Keratinocyte (primary cell): ENCODE measurements at regions not wholly inside any gene's neighbourhood (a gene's known extent, or its start where the extent isn't known, plus 50 kb on each side); places are given as distances from the start of the nearest gene placed in this dataset.

Source experiments
- DNase-seq: peaks from one replicate; pipeline ENCODE4 v3.0.0-alpha.2; 2011; ENCODE audit warnings: low read depth, missing footprints, low spot score
- FAIRE-seq: peaks from 2 replicates; lab custom pipeline; 2011; peaks lifted over from hg19 to GRCh38; lab: Jason Lieb, UNC
- H2AFZ ChIP-seq: 2 replicates; pipeline ENCODE4 v1.6.0; 2012; ENCODE audit warnings: low read length, control low read depth, inconsistent platforms; ENCODE audit not compliant: control insufficient read depth
- H3K27ac ChIP-seq: 2 replicates; pipeline ENCODE4 v1.5.1; 2011; ENCODE audit warnings: low read length; ENCODE audit not compliant: control insufficient read depth, insufficient read depth
- H3K27me3 ChIP-seq: 3 replicates; pipeline ENCODE4 v1.6.0; 2011; ENCODE audit warnings: low read length; ENCODE audit not compliant: control insufficient read depth, insufficient read depth; ENCODE audit errors: extremely low read depth
- H3K36me3 ChIP-seq, 2 experiments: 2 replicates in 1 of 2; 3 replicates in 1 of 2; pipeline ENCODE4 v1.5.1; 2011; ENCODE audit warnings: low read length in 2 of 2, mild to moderate bottlenecking in 1 of 2; ENCODE audit not compliant: control insufficient read depth in 2 of 2, insufficient read depth in 2 of 2; ENCODE audit errors: extremely low read depth in 1 of 2
- H3K4me1 ChIP-seq: 3 replicates; pipeline ENCODE4 v1.5.1; 2011; ENCODE audit warnings: low read length; ENCODE audit not compliant: control insufficient read depth, insufficient read depth; ENCODE audit errors: extremely low read depth
- H3K4me2 ChIP-seq: 3 replicates; pipeline ENCODE4 v1.6.0; 2011; ENCODE audit warnings: low read depth, low read length; ENCODE audit not compliant: control insufficient read depth, insufficient read depth; ENCODE audit errors: extremely low read depth
- H3K4me3 ChIP-seq, 3 experiments: fragments of 200-600 bp in 1 of 3; sonication (generic) in 1 of 3; 2 replicates in 2 of 3; 3 replicates in 1 of 3; pipeline ENCODE4 v1.5.1; 2011 to 2016; ENCODE audit warnings: low read length in 3 of 3, mild to moderate bottlenecking in 3 of 3, control low read depth in 2 of 3, inconsistent platforms in 1 of 3, low read depth in 1 of 3, mixed read lengths in 1 of 3, mixed run types in 1 of 3, moderate library complexity in 1 of 3; ENCODE audit not compliant: control insufficient read depth in 2 of 3, insufficient read depth in 2 of 3; ENCODE audit errors: extremely low read depth in 1 of 3
- H3K79me2 ChIP-seq: 2 replicates; pipeline ENCODE4 v1.6.0; 2012; ENCODE audit warnings: low read length; ENCODE audit not compliant: control insufficient read depth, insufficient read depth
- H3K9ac ChIP-seq: 3 replicates; pipeline ENCODE4 v1.6.0; 2011; ENCODE audit warnings: low read length; ENCODE audit not compliant: control insufficient read depth, insufficient read depth; ENCODE audit errors: extremely low read depth
- H3K9me1 ChIP-seq: 3 replicates; pipeline ENCODE4 v1.6.0; 2011; ENCODE audit warnings: low read length; ENCODE audit not compliant: control insufficient read depth, insufficient read depth; ENCODE audit errors: extremely low read depth
- H3K9me3 ChIP-seq: 2 replicates; pipeline ENCODE4 v1.5.1; 2012; ENCODE audit warnings: low read depth, low read length; ENCODE audit not compliant: control insufficient read depth
- H4K20me1 ChIP-seq: 3 replicates; pipeline ENCODE4 v1.6.0; 2011; ENCODE audit warnings: low read length; ENCODE audit not compliant: control insufficient read depth, insufficient read depth; ENCODE audit errors: extremely low read depth
- EZH2 ChIP-seq: IDR thresholded peaks from one replicate; pipeline ENCODE4 v1.6.1; 2012; ENCODE audit warnings: inconsistent platforms, mild to moderate bottlenecking, low read length, moderate library complexity
- dilution Hi-C: fragments of 300-500 bp; cut with MboI; formaldehyde crosslinking; loops from one replicate; pipeline ENCODE4 v1.7.0; 2020; ENCODE audit warnings: low sequenced_read_pairs; ENCODE audit not compliant: extremely low pct_ligation_motif_present
- TF ChIP-seq, protein P1 (sequence below), 3 experiments: IDR thresholded peaks in 1 of 3; conservative IDR thresholded peaks in 1 of 3; optimal IDR thresholded peaks in 1 of 3; 2 replicates in 2 of 3; 3 replicates in 1 of 3; pipeline versions ENCODE3 to v1.5.1; 2011; ENCODE audit warnings: low read length in 3 of 3, mild to moderate bottlenecking in 3 of 3, moderate library complexity in 2 of 3, control low read depth in 1 of 3, inconsistent platforms in 1 of 3; ENCODE audit not compliant: insufficient read depth in 2 of 3; ENCODE audit errors: extremely low read depth in 1 of 3

DNA sequence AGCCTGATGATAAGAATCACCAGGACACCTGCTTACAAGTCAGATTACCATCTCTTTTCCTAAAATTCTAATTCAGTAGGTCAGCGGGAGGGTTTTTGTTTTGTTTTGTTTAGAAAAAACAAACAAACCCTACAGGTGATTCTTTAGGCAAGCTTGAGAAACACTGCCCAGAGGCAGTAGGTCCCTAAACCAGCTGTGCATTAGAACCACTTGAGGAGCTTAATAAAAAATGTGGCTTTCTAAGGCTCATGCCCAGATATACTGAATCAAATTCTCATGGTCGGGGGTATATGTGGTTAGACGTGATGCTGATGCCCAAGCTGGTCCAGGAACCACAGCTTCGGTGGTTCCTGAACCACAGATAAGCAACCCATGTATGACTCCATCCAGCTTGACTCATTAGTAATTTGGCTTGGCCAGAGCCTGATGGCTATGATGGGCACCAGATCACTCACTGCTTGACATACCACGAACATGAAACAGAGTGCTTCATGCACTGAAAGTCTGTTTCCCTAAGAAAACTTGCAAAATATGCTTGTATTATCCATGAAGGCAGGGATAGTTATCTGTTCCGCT, 338.1 kb upstream of the F9 start:
- dilution Hi-C loops, result no loop called here
- no peak overlapping the region for H3K4me2 ChIP-seq
- H3K9ac ChIP-seq, result no peak overlapping the region
- peaks cover 12% of the 10 kb centered on the region for H3K27me3 ChIP-seq
- H3K79me2 ChIP-seq, result no peaks in the 10 kb centered on the region
- no peaks in the 10 kb centered on the region for H3K4me1 ChIP-seq
- DNase-seq, result no peak
- no peak overlapping the region for H2AFZ ChIP-seq
- TF ChIP-seq EZH2, result no peak
- H3K4me3 ChIP-seq, result no peak overlapping the region
- no peak for FAIRE-seq
- H3K9me1 ChIP-seq, result no peaks in the 10 kb centered on the region
- H4K20me1 ChIP-seq, result no peaks in the 10 kb centered on the region
- no peak overlapping the region for H3K27ac ChIP-seq
- H3K9me3 ChIP-seq, result no peaks in the 10 kb centered on the region
- no peaks in the 10 kb centered on the region for H3K36me3 ChIP-seq

DNA sequence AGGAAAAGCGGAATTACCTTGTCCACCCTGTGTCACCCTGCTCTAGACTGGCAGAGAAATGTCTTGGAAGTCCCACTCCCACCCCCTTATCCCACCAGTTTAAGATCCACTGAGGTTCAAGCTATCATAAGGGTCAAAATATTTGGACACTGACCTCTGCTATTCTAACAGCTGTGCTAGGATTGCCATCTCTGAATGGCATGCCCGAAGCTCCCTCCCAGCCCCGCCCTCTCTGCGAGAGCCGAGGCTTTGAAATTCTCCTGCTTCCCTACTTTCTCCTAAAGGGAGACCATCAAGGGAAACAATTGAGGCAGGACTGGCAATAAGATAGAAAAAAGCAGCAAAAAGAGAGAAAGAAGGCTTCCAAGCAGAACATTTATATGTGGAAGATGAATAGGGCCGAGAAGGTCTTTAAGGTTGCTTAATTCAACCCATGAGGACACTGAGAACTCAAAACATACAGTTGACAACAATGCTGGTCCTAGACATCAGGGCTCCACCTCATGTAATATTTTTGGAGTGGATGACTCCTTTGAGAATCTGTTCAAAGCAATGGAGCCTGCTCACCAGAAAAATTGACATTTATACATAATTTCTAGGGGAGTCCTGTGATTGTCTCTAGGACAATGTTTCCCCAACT, 338.7 kb upstream of the F9 start:
- no peaks in the 10 kb centered on the region for H3K4me1 ChIP-seq
- no peaks in the 10 kb centered on the region for H3K79me2 ChIP-seq
- no peaks in the 10 kb centered on the region for H3K9me3 ChIP-seq
- TF ChIP-seq, protein P1, sequence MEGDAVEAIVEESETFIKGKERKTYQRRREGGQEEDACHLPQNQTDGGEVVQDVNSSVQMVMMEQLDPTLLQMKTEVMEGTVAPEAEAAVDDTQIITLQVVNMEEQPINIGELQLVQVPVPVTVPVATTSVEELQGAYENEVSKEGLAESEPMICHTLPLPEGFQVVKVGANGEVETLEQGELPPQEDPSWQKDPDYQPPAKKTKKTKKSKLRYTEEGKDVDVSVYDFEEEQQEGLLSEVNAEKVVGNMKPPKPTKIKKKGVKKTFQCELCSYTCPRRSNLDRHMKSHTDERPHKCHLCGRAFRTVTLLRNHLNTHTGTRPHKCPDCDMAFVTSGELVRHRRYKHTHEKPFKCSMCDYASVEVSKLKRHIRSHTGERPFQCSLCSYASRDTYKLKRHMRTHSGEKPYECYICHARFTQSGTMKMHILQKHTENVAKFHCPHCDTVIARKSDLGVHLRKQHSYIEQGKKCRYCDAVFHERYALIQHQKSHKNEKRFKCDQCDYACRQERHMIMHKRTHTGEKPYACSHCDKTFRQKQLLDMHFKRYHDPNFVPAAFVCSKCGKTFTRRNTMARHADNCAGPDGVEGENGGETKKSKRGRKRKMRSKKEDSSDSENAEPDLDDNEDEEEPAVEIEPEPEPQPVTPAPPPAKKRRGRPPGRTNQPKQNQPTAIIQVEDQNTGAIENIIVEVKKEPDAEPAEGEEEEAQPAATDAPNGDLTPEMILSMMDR (optimal IDR thresholded peaks at IDR 0.05 in 1 of 3, IDR thresholded peaks at IDR 0.05 in 1 of 3, conservative IDR thresholded peaks at IDR 0.05 in 1 of 3; ENCODE audit: extremely low read depth in 1 of 3, insufficient read depth in 2 of 3, low read length in 3 of 3), result no peak
- no peak for TF ChIP-seq EZH2
- peaks cover 12% of the 10 kb centered on the region for H3K27me3 ChIP-seq
- no peaks in the 10 kb centered on the region for H3K9me1 ChIP-seq
- no peak overlapping the region for H3K27ac ChIP-seq
- H3K9ac ChIP-seq, result no peak overlapping the region
- no peak for DNase-seq
- H3K4me3 ChIP-seq, result no peak overlapping the region
- H3K36me3 ChIP-seq, result no peaks in the 10 kb centered on the region
- FAIRE-seq, result no peak
- no peak overlapping the region for H2AFZ ChIP-seq
- H4K20me1 ChIP-seq, result no peaks in the 10 kb centered on the region
- dilution Hi-C loops, result no loop called here
- no peak overlapping the region for H3K4me2 ChIP-seq
